ENCODE measurements at regions not wholly inside any gene's neighbourhood (a gene's known extent, or its start where the extent isn't known, plus 50 kb on each side); places are given as distances from the start of the nearest gene placed in this dataset.

DNA sequence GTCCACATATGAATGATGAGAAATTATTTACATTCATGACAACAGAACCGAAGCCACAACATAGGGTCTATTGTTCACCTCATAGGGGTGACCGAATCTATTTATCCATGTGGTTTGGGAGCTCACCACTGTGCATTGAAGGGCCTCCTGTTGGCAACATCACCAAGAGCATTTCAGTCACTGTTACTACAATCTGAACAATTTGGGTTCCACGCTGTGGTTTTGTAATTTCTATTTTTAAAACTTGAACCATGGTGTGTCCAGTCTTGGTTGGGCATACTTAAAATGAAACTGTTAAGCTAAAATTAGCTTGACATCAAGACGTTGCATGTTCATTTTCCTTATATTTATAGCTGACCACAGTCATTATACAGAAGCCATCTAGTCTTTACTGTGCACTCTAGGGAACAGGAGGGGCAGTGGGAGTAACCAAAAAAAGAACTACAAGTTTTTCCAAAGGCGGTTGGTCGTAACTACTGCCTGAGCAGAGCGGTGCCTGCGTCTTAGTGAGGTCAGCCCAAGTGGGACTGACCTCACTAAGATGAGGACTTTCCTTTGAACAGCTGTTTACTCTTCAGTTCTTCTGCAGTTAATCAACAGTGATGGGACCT, 192.1 kb downstream of the SPRY1 start:
- no peak for TF ChIP-seq GATA2 (IDR thresholded peaks at IDR 0.05; ENCODE audit: low read depth, low read length)
- no peak for TF ChIP-seq GATA3 (IDR thresholded peaks at IDR 0.05; ENCODE audit: low read depth, low read length)

Data from SH-SY5Y (cell line).